ENCODE measurements at regions not wholly inside any gene's neighbourhood (a gene's known extent, or its start where the extent isn't known, plus 50 kb on each side); places are given as distances from the start of the nearest gene placed in this dataset.
A peak's percentile ranks its signal among the peaks of the same experiment; 100 is the strongest.

DNA sequence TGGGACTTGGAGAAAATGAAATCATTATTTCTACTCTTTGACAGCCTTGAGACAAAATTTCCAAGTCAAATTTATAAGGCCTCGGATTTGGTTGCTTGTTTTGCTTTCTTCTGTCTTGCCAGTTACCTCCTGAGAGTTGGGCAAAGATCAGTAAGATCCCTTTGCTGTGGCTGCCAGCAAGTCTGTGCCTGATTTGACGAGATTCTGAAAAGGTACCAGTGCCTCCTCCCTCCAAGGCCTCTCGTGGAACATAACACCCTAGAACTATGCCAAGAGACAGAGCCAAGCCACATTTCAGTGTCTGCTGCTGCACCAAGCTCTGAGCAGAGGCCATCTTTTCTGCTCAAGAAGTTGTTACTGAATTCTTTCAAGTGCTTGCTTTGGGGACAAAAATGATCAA is 61.0 kb downstream of the GTPBP8 start:
- WGBS, 2 donors, result 34 to 48% methylated on average over 3 of the region's 3 CpGs
- peak in 1 of 4 donors; percentile 7 for DNase-seq
- H3K9me3 ChIP-seq, result no peaks in the 10 kb centered on the region
- H3K4me1 ChIP-seq, result peaks cover 4% of the 10 kb centered on the region
- intact Hi-C loops (cut with DNase I), result no loop called here
- ATAC-seq, result no peak
- no peak overlapping the region for H3K4me3 ChIP-seq
- H3K27ac ChIP-seq, result no peak overlapping the region
- H3K27me3 ChIP-seq, result no peaks in the 10 kb centered on the region
- TF ChIP-seq, protein P1, sequence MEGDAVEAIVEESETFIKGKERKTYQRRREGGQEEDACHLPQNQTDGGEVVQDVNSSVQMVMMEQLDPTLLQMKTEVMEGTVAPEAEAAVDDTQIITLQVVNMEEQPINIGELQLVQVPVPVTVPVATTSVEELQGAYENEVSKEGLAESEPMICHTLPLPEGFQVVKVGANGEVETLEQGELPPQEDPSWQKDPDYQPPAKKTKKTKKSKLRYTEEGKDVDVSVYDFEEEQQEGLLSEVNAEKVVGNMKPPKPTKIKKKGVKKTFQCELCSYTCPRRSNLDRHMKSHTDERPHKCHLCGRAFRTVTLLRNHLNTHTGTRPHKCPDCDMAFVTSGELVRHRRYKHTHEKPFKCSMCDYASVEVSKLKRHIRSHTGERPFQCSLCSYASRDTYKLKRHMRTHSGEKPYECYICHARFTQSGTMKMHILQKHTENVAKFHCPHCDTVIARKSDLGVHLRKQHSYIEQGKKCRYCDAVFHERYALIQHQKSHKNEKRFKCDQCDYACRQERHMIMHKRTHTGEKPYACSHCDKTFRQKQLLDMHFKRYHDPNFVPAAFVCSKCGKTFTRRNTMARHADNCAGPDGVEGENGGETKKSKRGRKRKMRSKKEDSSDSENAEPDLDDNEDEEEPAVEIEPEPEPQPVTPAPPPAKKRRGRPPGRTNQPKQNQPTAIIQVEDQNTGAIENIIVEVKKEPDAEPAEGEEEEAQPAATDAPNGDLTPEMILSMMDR (IDR thresholded peaks at IDR 0.05), result no peak
- no peak for TF ChIP-seq POLR2A (IDR thresholded peaks at IDR 0.05)
- H3K36me3 ChIP-seq (replicated peaks in 1 of 2; ENCODE audit: insufficient read depth in 1 of 2, low read depth in 2 of 2), result no peaks in the 10 kb centered on the region

DNA sequence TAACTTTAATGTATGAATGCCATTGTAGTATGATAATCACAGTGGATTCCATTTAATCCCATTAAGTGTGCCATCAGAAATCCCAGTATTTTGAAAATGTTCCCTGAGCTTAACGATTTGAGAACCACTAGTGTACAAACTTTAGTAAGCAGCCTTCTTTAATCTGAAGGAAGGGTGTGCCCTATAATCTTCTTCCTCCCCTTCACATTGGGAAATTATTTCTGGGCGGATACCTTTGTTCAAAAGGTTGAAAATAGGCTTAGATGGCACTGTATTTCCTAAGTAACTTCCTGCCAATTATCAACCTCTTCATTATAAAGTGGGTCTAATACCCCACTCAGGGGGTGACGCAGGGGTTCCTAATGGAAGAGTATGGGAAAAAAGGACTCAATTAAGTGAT is 62.4 kb downstream of the GTPBP8 start:
- ATAC-seq, result no peak

DNA sequence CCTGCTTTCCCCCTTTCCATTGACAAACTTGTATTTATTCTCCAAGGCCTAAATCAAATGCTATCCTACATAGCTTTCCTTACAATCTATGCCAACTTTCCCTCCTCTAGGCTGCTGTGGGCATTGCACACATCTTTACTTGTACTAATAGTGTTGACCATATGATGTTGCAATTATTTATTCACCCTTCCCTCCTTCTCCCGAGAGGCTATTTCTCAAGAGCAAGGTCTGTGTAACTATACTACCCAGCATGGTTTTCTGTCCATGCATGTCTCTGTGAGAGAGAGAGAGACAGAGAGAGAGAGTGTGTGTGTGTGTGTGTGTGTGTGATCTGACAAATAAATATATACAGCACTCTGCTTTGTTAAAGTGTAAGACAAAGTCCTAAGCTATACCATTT is 63.8 kb downstream of the GTPBP8 start:
- peaks cover 4% of the 10 kb centered on the region for H3K4me1 ChIP-seq
- ATAC-seq (no peak), DNase-seq (no peak)
- H3K9me3 ChIP-seq, result no peaks in the 10 kb centered on the region
- intact Hi-C loops (cut with DNase I), result no loop called here
- H3K27ac ChIP-seq, result no peak overlapping the region
- no peak for TF ChIP-seq POLR2A (IDR thresholded peaks at IDR 0.05)
- TF ChIP-seq, protein P1 (IDR thresholded peaks at IDR 0.05), result no peak
- H3K27me3 ChIP-seq, result no peaks in the 10 kb centered on the region
- 0% methylated on average over 1 of the region's 1 CpG for WGBS, 2 donors
- no peaks in the 10 kb centered on the region for H3K36me3 ChIP-seq (replicated peaks in 1 of 2; ENCODE audit: insufficient read depth in 1 of 2, low read depth in 2 of 2)
- H3K4me3 ChIP-seq, result no peak overlapping the region

More for the DNA sequence above, 62.4 kb downstream of the GTPBP8 start:
- 72 to 75% methylated on average over 3 of the region's 3 CpGs for WGBS, 2 donors
- Histone ChIP-seq H3K4me3 (no peak overlapping the region), H3K27ac (no peak overlapping the region), H3K36me3 (replicated peaks in 1 of 2; ENCODE audit: insufficient read depth in 1 of 2, low read depth in 2 of 2) (no peaks in the 10 kb centered on the region), H3K9me3 (no peaks in the 10 kb centered on the region), H3K27me3 (no peaks in the 10 kb centered on the region), H3K4me1 (peaks cover 4% of the 10 kb centered on the region)
- intact Hi-C loops (cut with DNase I), result no loop called here
- no peak for TF ChIP-seq POLR2A (IDR thresholded peaks at IDR 0.05)
- TF ChIP-seq, protein P1 (IDR thresholded peaks at IDR 0.05), result no peak
- DNase-seq, result no peak

DNA sequence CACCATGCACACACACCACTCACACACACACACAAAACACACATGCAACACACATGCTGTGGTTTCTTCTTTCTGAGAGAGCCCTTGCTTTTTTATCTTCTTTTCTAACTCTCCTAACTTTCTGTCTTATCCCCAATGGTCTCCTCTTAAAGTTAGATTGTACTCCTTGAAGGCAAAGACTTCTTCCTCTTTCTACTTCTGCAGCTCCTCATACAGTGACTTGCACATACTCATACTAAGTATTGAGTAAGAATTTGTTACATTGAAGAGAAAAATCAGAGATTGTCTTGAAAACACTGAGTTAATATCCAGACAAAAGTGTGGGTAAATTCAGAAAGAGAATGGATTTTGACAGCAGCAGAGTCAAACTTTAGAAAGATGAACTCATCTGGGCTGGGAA is 64.4 kb downstream of the GTPBP8 start:
- H3K9me3 ChIP-seq, result no peaks in the 10 kb centered on the region
- H3K27me3 ChIP-seq, result no peaks in the 10 kb centered on the region
- H3K27ac ChIP-seq, result no peak overlapping the region
- no peaks in the 10 kb centered on the region for H3K36me3 ChIP-seq (replicated peaks in 1 of 2; ENCODE audit: insufficient read depth in 1 of 2, low read depth in 2 of 2)
- no peak for TF ChIP-seq POLR2A (IDR thresholded peaks at IDR 0.05)
- TF ChIP-seq, protein P1 (IDR thresholded peaks at IDR 0.05), result no peak
- H3K4me1 ChIP-seq, result peaks cover 4% of the 10 kb centered on the region
- intact Hi-C loops (cut with DNase I), result loop anchor here (5.0 kb wide), 2 partner anchors 77 to 237 kb away; no protein-coding TSS in a partner anchor
- H3K4me3 ChIP-seq, result no peak overlapping the region
- DNase-seq (no peak), ATAC-seq (no peak)

DNA sequence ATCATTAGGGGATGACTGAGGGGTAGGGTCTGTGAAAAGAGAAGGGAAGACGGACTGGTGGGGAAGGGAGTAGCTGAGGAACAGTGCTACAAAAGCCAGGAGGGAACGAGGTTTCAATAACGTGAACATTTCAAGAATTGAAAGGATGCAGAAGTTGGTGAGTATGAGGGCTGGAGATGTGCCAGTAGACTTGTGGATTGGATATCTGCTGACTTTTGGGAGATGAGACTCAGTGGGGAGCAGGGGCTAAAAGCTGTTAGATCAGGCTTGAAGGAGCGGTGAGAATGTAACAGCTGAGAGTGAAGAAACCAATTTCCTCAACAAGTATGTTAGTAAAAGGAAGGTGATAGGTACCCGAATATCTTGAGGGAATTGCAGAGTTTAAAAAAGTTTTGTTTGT is 65.2 kb downstream of the GTPBP8 start:
- intact Hi-C loops (cut with DNase I), result loop anchor here (5.0 kb wide), 2 partner anchors 76 to 236 kb away; no protein-coding TSS in a partner anchor
- no peak for TF ChIP-seq POLR2A (IDR thresholded peaks at IDR 0.05)
- TF ChIP-seq, protein P1 (IDR thresholded peaks at IDR 0.05), result no peak
- 60 to 70% methylated on average over 5 of the region's 5 CpGs for WGBS, 2 donors

More for the DNA sequence above, 65.2 kb downstream of the GTPBP8 start:
- Histone ChIP-seq H3K4me3 (no peak overlapping the region), H3K36me3 (replicated peaks in 1 of 2; ENCODE audit: insufficient read depth in 1 of 2, low read depth in 2 of 2) (no peaks in the 10 kb centered on the region), H3K27me3 (no peaks in the 10 kb centered on the region), H3K27ac (no peak overlapping the region), H3K4me1 (peaks cover 4% of the 10 kb centered on the region), H3K9me3 (no peaks in the 10 kb centered on the region)
- peak in 1 of 4 donors; percentile 7 for DNase-seq
- ATAC-seq, result no peak
